Omental fat pad (tissue), 3 donors: ENCODE measurements at regions not wholly inside any gene's neighbourhood (a gene's known extent, or its start where the extent isn't known, plus 50 kb on each side); places are given as distances from the start of the nearest gene placed in this dataset.

Experiments
- ATAC-seq: fragments of 150-250 bp; one replicate; pipeline ENCODE4 v1.9.1; 2016; ENCODE audit warnings: mild to moderate bottlenecking, moderate library complexity; ENCODE audit not compliant: low FRiP score
- DNase-seq: peaks from one replicate; pipeline ENCODE4 v3.0.0-alpha.2; 2019; ENCODE audit warnings: low spot score
- TF ChIP-seq, protein P1 (sequence below), 3 donors: fragments of 450-650 bp; IDR thresholded peaks; one replicate each; pipeline ENCODE4 v1.5.1; 2016 to 2017; ENCODE audit warnings: antibody characterized with exemption in 3 of 3, mild to moderate bottlenecking in 3 of 3, moderate library complexity in 2 of 3

DNA sequence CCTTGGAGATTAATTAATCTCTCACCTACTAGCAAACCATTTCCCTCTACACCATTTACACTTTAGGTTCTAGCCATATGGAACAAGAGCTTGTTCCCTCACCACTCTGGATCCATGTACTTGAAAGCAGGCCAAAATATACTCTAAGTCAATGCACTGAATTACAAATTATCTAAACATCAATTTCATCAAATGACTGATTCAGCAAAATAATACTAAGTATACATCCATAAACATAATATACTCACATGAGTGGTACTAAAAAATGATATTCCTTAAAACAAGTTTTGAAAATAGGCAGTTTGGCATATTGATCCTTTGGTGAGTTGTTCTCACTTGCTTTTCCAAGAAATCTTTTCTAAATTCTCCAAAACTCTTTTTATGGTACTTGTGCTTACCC is 459.7 kb upstream of the ZNF385D start:
- no peak for ATAC-seq
- no peak for DNase-seq
- TF ChIP-seq, protein P1, sequence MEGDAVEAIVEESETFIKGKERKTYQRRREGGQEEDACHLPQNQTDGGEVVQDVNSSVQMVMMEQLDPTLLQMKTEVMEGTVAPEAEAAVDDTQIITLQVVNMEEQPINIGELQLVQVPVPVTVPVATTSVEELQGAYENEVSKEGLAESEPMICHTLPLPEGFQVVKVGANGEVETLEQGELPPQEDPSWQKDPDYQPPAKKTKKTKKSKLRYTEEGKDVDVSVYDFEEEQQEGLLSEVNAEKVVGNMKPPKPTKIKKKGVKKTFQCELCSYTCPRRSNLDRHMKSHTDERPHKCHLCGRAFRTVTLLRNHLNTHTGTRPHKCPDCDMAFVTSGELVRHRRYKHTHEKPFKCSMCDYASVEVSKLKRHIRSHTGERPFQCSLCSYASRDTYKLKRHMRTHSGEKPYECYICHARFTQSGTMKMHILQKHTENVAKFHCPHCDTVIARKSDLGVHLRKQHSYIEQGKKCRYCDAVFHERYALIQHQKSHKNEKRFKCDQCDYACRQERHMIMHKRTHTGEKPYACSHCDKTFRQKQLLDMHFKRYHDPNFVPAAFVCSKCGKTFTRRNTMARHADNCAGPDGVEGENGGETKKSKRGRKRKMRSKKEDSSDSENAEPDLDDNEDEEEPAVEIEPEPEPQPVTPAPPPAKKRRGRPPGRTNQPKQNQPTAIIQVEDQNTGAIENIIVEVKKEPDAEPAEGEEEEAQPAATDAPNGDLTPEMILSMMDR (IDR thresholded peaks at IDR 0.05): no peak

DNA sequence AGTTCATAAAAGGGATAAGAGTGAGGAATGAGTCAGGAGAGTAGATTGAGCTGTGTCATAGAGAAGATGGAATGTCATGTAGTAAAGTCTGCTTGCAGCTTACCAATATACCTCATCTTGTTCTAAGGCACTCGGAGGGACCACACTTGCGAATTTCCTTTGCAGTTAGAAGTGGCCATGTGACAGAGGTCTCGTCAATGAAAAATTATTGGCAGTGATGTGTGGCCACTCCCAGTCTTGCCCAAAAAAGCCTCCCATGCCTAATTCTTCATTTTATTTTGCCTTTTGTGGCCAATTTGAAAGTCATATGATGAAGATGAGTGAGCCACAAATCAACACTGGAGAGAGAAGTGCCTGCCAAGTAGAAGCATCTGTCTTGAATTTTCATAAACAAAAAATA is 465.6 kb upstream of the ZNF385D start:
- TF ChIP-seq, protein P1 (IDR thresholded peaks at IDR 0.05): no peak
- ATAC-seq (no peak), DNase-seq (no peak)

DNA sequence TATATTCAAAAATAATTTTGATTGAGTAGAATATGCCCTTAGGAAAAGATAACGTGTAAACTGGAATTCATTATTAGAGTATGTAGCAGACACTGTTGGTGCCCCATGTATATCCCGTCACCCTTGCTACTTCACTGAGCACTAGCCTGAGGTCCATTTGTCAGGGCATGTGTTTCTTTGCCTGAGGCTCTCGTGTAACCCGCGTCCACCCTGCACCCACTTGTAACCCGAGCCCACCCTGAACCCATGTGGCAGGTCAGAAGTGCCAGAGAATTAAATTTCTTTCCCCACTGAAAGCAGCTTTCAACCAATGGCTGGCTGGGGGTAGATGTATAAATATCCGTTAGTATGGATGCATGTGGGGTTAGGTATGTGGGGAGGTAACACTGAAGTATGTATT is 474.2 kb upstream of the ZNF385D start:
- ATAC-seq (no peak), DNase-seq (no peak)
- TF ChIP-seq, protein P1 (IDR thresholded peaks at IDR 0.05): no peak

GRCh38 chr3:22228705-22229104 is 477.7 kb upstream of the ZNF385D start:
- no peak for DNase-seq
- TF ChIP-seq, protein P1 (IDR thresholded peaks at IDR 0.05): no peak
- ATAC-seq: no peak

GRCh38 chr3:22231061-22231460 is 480.1 kb upstream of the ZNF385D start:
- no peak for ATAC-seq
- TF ChIP-seq, protein P1 (IDR thresholded peaks at IDR 0.05): no peak
- DNase-seq: no peak

GRCh38 chr3:22236490-22237270 is 485.7 kb upstream of the ZNF385D start:
- ATAC-seq (no peak), DNase-seq (no peak)
- TF ChIP-seq, protein P1 (IDR thresholded peaks at IDR 0.05): no peak

GRCh38 chr3:22239011-22239410 is 488.0 kb upstream of the ZNF385D start:
- DNase-seq (no peak), ATAC-seq (no peak)
- TF ChIP-seq, protein P1 (IDR thresholded peaks at IDR 0.05): no peak
